Esophagus muscularis mucosa (tissue), 4 donors: ENCODE measurements at regions not wholly inside any gene's neighbourhood (a gene's known extent, or its start where the extent isn't known, plus 50 kb on each side); places are given as distances from the start of the nearest gene placed in this dataset.

Experiments used
- EP300 ChIP-seq: sonication (generic); formaldehyde crosslinking; IDR thresholded peaks from one replicate; pipeline ENCODE4 v1.6.1; 2017; ENCODE audit warnings: antibody characterized with exemption
- POLR2AphosphoS5 ChIP-seq, 2 donors: sonication (generic); formaldehyde crosslinking; IDR thresholded peaks; one replicate each; pipeline ENCODE4 v1.6.1; 2017; ENCODE audit warnings: antibody characterized with exemption in 2 of 2
- TF ChIP-seq, protein P1 (sequence below), 3 experiments: fragments of 200-600 bp in 2 of 3; fragments of 450-650 bp in 1 of 3; sonication (generic) in 2 of 3; IDR thresholded peaks; one replicate each; pipeline ENCODE4 v1.5.1; 2017 to 2019; ENCODE audit warnings: antibody characterized with exemption in 3 of 3, mild to moderate bottlenecking in 2 of 3, moderate library complexity in 1 of 3

DNA sequence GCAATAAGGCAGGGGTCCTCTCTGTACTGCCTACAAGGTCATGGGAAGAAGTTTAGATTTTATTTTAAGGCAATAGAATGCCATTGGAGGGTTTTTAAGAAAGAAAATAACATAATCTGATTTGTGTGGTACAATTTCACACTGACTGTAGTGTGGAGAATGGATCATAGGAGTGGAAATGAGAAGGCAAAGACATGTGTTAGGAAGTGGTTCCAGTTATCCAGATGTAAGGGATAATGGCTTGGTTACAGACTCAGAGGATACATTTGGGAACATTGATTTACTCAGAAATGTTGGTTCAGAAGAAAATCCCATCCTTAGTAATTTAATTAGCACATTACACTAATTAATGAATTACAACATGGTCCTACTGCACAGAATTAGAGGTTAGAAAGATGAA, 788.2 kb downstream of the SLITRK5 start:
- no peak for TF ChIP-seq EP300
- TF ChIP-seq, protein P1, sequence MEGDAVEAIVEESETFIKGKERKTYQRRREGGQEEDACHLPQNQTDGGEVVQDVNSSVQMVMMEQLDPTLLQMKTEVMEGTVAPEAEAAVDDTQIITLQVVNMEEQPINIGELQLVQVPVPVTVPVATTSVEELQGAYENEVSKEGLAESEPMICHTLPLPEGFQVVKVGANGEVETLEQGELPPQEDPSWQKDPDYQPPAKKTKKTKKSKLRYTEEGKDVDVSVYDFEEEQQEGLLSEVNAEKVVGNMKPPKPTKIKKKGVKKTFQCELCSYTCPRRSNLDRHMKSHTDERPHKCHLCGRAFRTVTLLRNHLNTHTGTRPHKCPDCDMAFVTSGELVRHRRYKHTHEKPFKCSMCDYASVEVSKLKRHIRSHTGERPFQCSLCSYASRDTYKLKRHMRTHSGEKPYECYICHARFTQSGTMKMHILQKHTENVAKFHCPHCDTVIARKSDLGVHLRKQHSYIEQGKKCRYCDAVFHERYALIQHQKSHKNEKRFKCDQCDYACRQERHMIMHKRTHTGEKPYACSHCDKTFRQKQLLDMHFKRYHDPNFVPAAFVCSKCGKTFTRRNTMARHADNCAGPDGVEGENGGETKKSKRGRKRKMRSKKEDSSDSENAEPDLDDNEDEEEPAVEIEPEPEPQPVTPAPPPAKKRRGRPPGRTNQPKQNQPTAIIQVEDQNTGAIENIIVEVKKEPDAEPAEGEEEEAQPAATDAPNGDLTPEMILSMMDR (IDR thresholded peaks at IDR 0.05), result no peak
- no peak for TF ChIP-seq POLR2AphosphoS5 (IDR thresholded peaks at IDR 0.05)
